ENCODE measurements at regions not wholly inside any gene's neighbourhood (a gene's known extent, or its start where the extent isn't known, plus 50 kb on each side); places are given as distances from the start of the nearest gene placed in this dataset.

DNA sequence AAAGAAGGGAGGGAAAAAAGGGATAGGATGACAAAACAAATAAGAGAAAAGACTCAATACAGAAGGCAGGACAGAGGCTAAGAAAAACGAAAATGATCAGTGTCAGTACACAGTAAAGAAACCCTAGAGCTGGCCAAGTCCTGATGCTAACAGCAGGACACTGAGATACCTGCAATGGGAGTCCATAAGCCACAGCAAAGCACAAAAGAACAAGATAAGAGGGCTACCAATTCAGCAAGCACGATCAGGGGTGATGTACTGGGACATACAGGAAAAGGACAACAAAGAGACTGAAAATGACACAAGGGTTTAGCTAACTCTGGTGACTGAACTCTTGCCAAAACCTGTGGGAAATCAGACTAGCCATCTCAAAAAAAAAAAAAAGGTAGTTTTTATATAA lies 1072.6 kb upstream of the COX7C start:
- TF ChIP-seq, protein P1, sequence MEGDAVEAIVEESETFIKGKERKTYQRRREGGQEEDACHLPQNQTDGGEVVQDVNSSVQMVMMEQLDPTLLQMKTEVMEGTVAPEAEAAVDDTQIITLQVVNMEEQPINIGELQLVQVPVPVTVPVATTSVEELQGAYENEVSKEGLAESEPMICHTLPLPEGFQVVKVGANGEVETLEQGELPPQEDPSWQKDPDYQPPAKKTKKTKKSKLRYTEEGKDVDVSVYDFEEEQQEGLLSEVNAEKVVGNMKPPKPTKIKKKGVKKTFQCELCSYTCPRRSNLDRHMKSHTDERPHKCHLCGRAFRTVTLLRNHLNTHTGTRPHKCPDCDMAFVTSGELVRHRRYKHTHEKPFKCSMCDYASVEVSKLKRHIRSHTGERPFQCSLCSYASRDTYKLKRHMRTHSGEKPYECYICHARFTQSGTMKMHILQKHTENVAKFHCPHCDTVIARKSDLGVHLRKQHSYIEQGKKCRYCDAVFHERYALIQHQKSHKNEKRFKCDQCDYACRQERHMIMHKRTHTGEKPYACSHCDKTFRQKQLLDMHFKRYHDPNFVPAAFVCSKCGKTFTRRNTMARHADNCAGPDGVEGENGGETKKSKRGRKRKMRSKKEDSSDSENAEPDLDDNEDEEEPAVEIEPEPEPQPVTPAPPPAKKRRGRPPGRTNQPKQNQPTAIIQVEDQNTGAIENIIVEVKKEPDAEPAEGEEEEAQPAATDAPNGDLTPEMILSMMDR (IDR thresholded peaks at IDR 0.05): no peak
- TF ChIP-seq POLR2AphosphoS5 (IDR thresholded peaks at IDR 0.05) (no peak), POLR2A (IDR thresholded peaks at IDR 0.05) (no peak), EP300 (IDR thresholded peaks at IDR 0.05) (no peak)
